Stomach smooth muscle (tissue), 2 donors: ENCODE measurements at regions not wholly inside any gene's neighbourhood (a gene's known extent, or its start where the extent isn't known, plus 50 kb on each side); places are given as distances from the start of the nearest gene placed in this dataset.

Source experiments
- H3K27ac ChIP-seq: one replicate; pipeline ENCODE4 v1.7.0; 2013; ENCODE audit warnings: mild to moderate bottlenecking, low read length, inconsistent platforms
- H3K27me3 ChIP-seq, 2 donors: one replicate each; pipeline ENCODE4 v1.7.0; 2013; ENCODE audit warnings: low read length in 2 of 2; ENCODE audit not compliant: insufficient read depth in 2 of 2, control insufficient read depth in 1 of 2
- H3K36me3 ChIP-seq, 2 donors: one replicate each; pipeline ENCODE4 v1.7.0; 2013; ENCODE audit warnings: low read length in 2 of 2; ENCODE audit not compliant: control insufficient read depth in 2 of 2, insufficient read depth in 2 of 2
- H3K4me1 ChIP-seq: one replicate; pipeline ENCODE4 v1.7.0; 2013; ENCODE audit warnings: low read length; ENCODE audit not compliant: control insufficient read depth, insufficient read depth
- H3K4me3 ChIP-seq, 2 donors: one replicate each; pipeline ENCODE4 v1.7.0; 2013; ENCODE audit warnings: low read length in 2 of 2
- H3K9ac ChIP-seq, 2 donors: one replicate each; pipeline ENCODE4 v1.7.0; 2013; ENCODE audit warnings: low read length in 2 of 2, mild to moderate bottlenecking in 1 of 2
- H3K9me3 ChIP-seq, 2 donors: one replicate each; pipeline ENCODE4 v1.7.0; 2013; ENCODE audit warnings: low read length in 2 of 2; ENCODE audit not compliant: control insufficient read depth in 2 of 2
- donor health status: healthy.
- donor health status: Pancreatic carcinoma.

- Histone ChIP-seq H3K9ac (no peak overlapping the region), H3K36me3 (no peaks in the 10 kb centered on the region), H3K9me3 (no peaks in the 10 kb centered on the region), H3K27me3 (no peaks in the 10 kb centered on the region), H3K4me3 (no peak overlapping the region), H3K4me1 (no peaks in the 10 kb centered on the region), H3K27ac (no peak overlapping the region)
Measured at GRCh38 chr13:37944081-37944868, 74.7 kb upstream of the TRPC4 start.

- no peak overlapping the region for H3K4me3 ChIP-seq
- no peaks in the 10 kb centered on the region for H3K36me3 ChIP-seq
- H3K9me3 ChIP-seq = no peaks in the 10 kb centered on the region
- no peak overlapping the region for H3K27ac ChIP-seq
- H3K9ac ChIP-seq = no peak overlapping the region
- H3K27me3 ChIP-seq = no peaks in the 10 kb centered on the region
- no peaks in the 10 kb centered on the region for H3K4me1 ChIP-seq
Measured at GRCh38 chr13:37942929-37943328, 73.4 kb upstream of the TRPC4 start.

- Histone ChIP-seq H3K9me3 (no peaks in the 10 kb centered on the region), H3K9ac (no peak overlapping the region), H3K36me3 (no peaks in the 10 kb centered on the region), H3K4me1 (no peaks in the 10 kb centered on the region), H3K27ac (no peak overlapping the region), H3K27me3 (no peaks in the 10 kb centered on the region), H3K4me3 (no peak overlapping the region)
Measured at GRCh38 chr13:37934339-37935191, 65.0 kb upstream of the TRPC4 start.

- no peak overlapping the region for H3K9ac ChIP-seq
- no peaks in the 10 kb centered on the region for H3K27me3 ChIP-seq
- no peaks in the 10 kb centered on the region for H3K36me3 ChIP-seq
- no peak overlapping the region for H3K27ac ChIP-seq
- no peaks in the 10 kb centered on the region for H3K9me3 ChIP-seq
- H3K4me1 ChIP-seq = no peaks in the 10 kb centered on the region
- H3K4me3 ChIP-seq = no peak overlapping the region
Measured at GRCh38 chr13:37929308-37929707, 59.7 kb upstream of the TRPC4 start.

GRCh38 chr13:37927561-37927960 is 58.0 kb upstream of the TRPC4 start:
- no peak overlapping the region for H3K9ac ChIP-seq
- H3K27me3 ChIP-seq = no peaks in the 10 kb centered on the region

GRCh38 chr13:37925878-37926473 is 56.4 kb upstream of the TRPC4 start:
- no peaks in the 10 kb centered on the region for H3K4me1 ChIP-seq
- no peaks in the 10 kb centered on the region for H3K27me3 ChIP-seq
- peak overlapping the region; percentile 38 to 40 for H3K4me3 ChIP-seq
- no peak overlapping the region for H3K27ac ChIP-seq
- H3K9me3 ChIP-seq = no peaks in the 10 kb centered on the region
- no peak overlapping the region for H3K9ac ChIP-seq
- H3K36me3 ChIP-seq = no peaks in the 10 kb centered on the region

More at GRCh38 chr13:37927561-37927960, 58.0 kb upstream of the TRPC4 start:
- H3K36me3 ChIP-seq = no peaks in the 10 kb centered on the region
- H3K9me3 ChIP-seq = no peaks in the 10 kb centered on the region
- no peaks in the 10 kb centered on the region for H3K4me1 ChIP-seq
- no peak overlapping the region for H3K27ac ChIP-seq
- H3K4me3 ChIP-seq = no peak overlapping the region

- H3K27me3 ChIP-seq = no peaks in the 10 kb centered on the region
- no peaks in the 10 kb centered on the region for H3K4me1 ChIP-seq
- H3K27ac ChIP-seq = no peak overlapping the region
- no peak overlapping the region for H3K9ac ChIP-seq
- H3K36me3 ChIP-seq = no peaks in the 10 kb centered on the region
- H3K4me3 ChIP-seq = no peak overlapping the region
- no peaks in the 10 kb centered on the region for H3K9me3 ChIP-seq
Measured at GRCh38 chr13:37923236-37923635, 53.7 kb upstream of the TRPC4 start.

GRCh38 chr13:37919329-37919880 is 49.8 kb upstream of the TRPC4 start:
- Histone ChIP-seq H3K9ac (no peak overlapping the region), H3K4me1 (no peaks in the 10 kb centered on the region), H3K9me3 (peaks cover 0 to 3% of the 10 kb centered on the region in 2 donors), H3K27me3 (no peaks in the 10 kb centered on the region), H3K27ac (no peak overlapping the region), H3K36me3 (no peaks in the 10 kb centered on the region), H3K4me3 (peak overlapping the region in 1 of 2 donors; percentile 64)
